ENCODE measurements at regions not wholly inside any gene's neighbourhood (a gene's known extent, or its start where the extent isn't known, plus 50 kb on each side); places are given as distances from the start of the nearest gene placed in this dataset.

DNA sequence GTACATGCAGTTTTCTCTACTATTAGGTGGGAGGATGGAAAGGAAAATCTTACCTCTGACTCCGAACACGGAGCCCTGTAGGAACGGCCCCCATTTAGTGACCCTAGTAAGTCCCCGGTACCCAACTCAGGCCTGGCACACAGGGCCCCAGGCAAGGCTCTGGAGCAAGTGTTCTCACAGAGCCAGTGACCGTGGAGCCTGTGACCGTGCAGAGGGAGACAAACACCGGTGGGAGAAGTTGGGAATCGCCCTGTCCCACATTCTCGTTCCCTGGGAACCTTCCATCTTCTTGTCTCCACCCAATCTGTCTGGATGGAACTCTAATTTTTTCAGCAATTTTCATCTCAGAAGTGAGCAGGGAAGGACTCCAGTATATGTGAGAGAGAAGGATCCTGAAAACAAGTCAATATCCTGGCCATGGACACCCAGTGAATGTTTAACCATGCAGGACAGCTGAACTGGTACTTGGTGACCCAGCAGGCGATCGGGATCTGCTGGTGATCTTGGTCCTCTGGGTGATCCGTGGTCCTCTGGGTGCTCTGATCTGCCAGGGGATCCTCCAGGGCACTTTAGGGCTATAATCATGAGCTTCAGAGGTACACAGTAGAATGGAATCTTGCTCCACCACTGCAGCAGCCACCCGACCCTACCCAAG is 348.6 kb upstream of the ID2 start:
- TF ChIP-seq PTBP1 (IDR thresholded peaks at IDR 0.05; ENCODE audit: low read depth, low read length) (no peak), BACH1 (tag; IDR thresholded peaks at IDR 0.05) (no peak), ZNF764 (CRISPR knock-in tag; IDR thresholded peaks at IDR 0.05; ENCODE audit: low read depth) (no peak), CTCF (IDR thresholded peaks at IDR 0.05 in 2 of 3, conservative IDR thresholded peaks at IDR 0.05 in 1 of 3; ENCODE audit: insufficient read depth in 2 of 3, low read depth in 1 of 3, low read length in 3 of 3) (no peak), ARID3A (IDR thresholded peaks at IDR 0.05; ENCODE audit: borderline replicate concordance, low read depth, low read length) (no peak), CBX2 (IDR thresholded peaks at IDR 0.05; ENCODE audit: insufficient read depth, low read length, poor library complexity, severe bottlenecking) (no peak), CEBPB (tag; IDR thresholded peaks at IDR 0.05) (no peak), ETV1 (tag; conservative IDR thresholded peaks at IDR 0.05; ENCODE audit: low read depth) (no peak), ZNF12 (CRISPR knock-in tag; IDR thresholded peaks at IDR 0.05) (no peak), COPS2 (conservative IDR thresholded peaks at IDR 0.05) (no peak), POLR2A (conservative IDR thresholded peaks at IDR 0.05) (no peak)
- TF ChIP-seq, protein P1, sequence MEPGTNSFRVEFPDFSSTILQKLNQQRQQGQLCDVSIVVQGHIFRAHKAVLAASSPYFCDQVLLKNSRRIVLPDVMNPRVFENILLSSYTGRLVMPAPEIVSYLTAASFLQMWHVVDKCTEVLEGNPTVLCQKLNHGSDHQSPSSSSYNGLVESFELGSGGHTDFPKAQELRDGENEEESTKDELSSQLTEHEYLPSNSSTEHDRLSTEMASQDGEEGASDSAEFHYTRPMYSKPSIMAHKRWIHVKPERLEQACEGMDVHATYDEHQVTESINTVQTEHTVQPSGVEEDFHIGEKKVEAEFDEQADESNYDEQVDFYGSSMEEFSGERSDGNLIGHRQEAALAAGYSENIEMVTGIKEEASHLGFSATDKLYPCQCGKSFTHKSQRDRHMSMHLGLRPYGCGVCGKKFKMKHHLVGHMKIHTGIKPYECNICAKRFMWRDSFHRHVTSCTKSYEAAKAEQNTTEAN (CRISPR knock-in tag; IDR thresholded peaks at IDR 0.05): no peak

All from K562 (cell line).